Activated naive CD4-positive, alpha-beta T cell treated with anti-CD3 and anti-CD28 coated beads, Interleukin-2, amount 50 U/mL, for 16 hours (primary cell): ENCODE measurements at regions not wholly inside any gene's neighbourhood (a gene's known extent, or its start where the extent isn't known, plus 50 kb on each side); places are given as distances from the start of the nearest gene placed in this dataset.
A peak's percentile ranks its signal among the peaks of the same experiment; 100 is the strongest.
"Not testable (repeated sequence)": the region's sequence is repeated elsewhere in the genome, so short reads cannot be mapped to it uniquely, and the experiment has no call there.

ENCODE experiments used
- DNase-seq: peaks from one replicate; pipeline ENCODE4 v3.0.0-alpha.2; 2020

DNA sequence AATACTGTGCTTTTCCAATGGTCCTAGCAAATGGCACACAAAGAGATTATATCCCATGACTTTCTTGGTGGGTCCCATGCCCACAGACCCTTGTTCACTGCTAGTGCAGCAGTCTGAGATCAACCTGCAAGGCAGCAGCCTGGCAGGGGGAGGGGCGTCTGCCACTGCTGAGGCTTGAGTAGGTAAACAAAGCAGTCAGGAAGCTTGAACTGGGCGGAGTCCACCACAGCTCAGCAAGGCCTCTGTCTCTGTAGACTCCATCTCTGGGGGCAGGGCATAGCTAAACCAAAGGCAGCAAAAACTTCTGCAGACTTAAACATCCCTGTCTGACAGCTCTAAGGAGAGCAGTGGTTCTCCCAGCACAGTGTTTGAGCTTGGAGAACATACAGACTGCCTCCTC lies 82.9 kb downstream of the ZNF737 start:
- no peak for DNase-seq

DNA sequence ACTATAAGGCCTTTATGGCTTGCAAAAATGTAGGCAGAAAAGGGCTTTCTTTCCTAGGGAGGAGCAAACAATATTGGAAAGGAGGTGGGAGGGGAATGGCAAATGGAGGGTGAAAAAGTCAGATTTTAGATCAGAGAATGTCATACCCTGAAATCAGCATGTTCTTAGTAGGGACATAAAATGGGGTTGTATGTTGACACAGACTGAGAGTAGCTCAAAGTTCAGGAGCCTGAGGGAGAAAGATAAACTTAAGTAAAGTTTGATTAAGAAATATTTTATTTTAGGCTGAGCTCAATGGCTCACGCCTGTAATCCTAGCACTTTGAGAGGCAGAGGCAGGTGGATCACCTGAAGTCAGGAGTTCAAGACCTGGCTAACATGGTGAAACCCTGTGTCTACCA lies 83.8 kb downstream of the ZNF737 start:
- DNase-seq: no peak

- no peak for DNase-seq
These were observed 86.1 kb downstream of the ZNF737 start for GRCh38 chr19:20479483-20479882.

DNA sequence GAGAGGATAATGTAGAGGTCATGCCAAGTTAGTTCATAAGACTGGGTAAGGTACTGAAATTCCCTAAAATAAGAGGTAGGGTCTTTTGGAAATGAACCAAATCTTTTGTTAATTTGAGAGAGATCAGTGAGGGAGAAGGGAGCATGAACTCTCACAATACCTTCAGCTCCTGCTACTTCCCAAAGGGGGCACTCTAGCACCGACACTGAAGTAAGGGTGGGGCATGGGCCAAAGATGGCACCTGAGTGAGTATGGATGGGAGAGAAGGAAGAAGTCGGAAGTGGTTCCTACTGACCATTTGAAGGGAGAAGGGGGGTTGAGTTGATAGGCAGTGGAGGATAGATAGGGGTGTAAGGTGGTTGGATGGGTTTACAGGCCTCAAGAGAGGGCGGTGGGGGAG lies 86.6 kb downstream of the ZNF737 start:
- DNase-seq: no peak

GRCh38 chr19:20472854-20473253 lies 92.7 kb downstream of the ZNF737 start:
- no peak for DNase-seq

DNA sequence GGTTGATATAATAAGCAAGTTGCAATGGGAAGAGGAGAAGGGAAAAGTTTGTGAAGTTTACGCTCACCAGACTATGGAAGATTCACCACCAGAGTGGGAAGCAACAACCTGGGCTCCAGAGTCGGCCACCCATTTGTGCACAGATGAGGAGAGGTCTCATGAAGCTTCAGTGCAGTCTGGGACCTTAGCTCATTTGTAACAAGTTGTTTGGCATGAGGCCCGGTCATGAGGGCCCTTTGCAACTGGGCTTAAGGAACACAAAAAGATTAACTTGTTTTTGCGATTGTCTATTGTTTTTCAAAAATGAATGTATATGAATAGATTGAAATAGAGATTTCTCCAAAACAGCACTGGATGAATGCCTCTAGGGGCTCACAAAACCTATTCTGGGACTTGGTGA lies 94.2 kb downstream of the ZNF737 start:
- DNase-seq: no peak

- DNase-seq: no peak
These were observed 95.0 kb downstream of the ZNF737 start for GRCh38 chr19:20470345-20471135.

GRCh38 chr19:20466638-20466990 lies 99.0 kb downstream of the ZNF737 start:
- DNase-seq: not testable (repeated sequence)

DNA sequence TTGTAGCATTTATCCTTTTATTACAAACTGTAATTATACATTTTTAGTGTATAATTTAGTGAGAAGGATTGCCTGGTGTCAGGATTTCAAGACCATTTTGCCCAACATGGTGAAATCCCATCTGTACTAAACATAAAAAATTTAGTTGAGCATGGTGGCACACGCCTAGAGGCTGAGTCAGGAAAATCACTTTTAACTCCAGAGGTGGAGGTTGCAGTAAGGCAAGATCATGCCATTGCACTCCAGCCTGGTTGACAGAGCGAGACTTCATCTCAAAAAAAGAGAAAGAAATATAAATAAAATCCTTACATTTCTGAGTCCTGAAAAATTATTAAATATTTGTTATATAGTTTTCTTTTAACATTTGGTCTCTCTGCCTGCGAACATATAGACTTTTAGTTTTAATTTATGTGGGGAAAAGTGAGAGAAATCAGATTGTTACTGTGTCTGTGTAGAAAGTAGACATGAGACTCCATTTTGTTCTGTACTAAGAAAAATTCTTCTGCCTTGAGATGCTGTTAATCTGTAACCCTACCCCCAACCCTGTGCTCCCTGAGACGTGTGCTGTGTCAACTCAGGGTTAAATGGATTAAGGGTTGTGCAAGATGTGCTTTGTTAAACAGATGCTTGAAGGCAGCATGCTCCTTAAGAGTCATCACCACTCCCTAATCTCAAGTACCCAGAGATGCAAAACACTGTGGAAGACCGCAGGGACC lies 99.5 kb downstream of the ZNF737 start:
- DNase-seq: not testable (repeated sequence)

- DNase-seq: no peak
These were observed 112.1 kb downstream of the ZNF737 start for GRCh38 chr19:20453425-20453935.

- no peak for DNase-seq
These were observed 121.2 kb downstream of the ZNF737 start for GRCh38 chr19:20444202-20444885.

- DNase-seq: not testable (repeated sequence)
These were observed 133.2 kb downstream of the ZNF737 start for GRCh38 chr19:20432266-20432842.

GRCh38 chr19:20431826-20432225 lies 133.8 kb downstream of the ZNF737 start:
- no peak for DNase-seq

DNA sequence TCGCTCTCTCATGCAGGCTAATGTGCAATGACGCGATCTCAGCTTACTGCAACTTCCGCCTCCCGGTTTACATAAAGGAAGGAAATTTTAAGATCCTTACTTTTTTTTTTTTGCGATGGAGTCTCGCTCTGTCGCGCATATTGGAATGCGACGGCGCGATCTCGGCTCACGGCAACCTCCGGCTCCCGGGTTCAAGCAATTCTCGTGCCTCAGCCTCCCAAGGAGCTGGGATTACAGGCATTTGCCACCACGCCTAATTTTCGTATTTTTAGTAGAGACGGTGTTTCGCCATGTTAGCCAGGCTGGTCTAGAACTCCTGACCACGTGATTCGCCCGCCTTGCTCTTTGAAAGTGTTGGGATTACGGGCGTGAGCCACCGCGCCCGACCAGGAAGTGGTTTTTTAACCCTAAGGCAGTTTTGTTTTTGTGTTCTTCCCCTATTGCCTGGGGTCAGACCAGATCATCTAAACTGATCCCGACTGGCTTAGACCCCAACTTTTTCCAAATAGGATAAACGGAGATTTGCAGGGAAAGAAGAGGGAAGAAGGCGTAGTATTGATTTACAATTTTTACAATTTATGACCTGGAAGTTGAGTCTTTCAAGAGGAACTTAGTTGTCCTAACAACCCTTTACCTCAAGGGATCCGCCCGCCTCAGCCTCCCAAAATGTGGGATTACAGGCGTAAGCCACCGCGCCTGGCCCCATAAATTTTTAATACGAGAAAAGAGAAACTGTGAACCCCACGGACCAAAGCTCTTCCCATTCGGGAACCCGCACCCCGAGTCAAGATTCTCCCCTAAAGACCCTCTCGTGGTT lies 142.0 kb downstream of the ZNF737 start:
- peak; percentile 11 for DNase-seq

DNA sequence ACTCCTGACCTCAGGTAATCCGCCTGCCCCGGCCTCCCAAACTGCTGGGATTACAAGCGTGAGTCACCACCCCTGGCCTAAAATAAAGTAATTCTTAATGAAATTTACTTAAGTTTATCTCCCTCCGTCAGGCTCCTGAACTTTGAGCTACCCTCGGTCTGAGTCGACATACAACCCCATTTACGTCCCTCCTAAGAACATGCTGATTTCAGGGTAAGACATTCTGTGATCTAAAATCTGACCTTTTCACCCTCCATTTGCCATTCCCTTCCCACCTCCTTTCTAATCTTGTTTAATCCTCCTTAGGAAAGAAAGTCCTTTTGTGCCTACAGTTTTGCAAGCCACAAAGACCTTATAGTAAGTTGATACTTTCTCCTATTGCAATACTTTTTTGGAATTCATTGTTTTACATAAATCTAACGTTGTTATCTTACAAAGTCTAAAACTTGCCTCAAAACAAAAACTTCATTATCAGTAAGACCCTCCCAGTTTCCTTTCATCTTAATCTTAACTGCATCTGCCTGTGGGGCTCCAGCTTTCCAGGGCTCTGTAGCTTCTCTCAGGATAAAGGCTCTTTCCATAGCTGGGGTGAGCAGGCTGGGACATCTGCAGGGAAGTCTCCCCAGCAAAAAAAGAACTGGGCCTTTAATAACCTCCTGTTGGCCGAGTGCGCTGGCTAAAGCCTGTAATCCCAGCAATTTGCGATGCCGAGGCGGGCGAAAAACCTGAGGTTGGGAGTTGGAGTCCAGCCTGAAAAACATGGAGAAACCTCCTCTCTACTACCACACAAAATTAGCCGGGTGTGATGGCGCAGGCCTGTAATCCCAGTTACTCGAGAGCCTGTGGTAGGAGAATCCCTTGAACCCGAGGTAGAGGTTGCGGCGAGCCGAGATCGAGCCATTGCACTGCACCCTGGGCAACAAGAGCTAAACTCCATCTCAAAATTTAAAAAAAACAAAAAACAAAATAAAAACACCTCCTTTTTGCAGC lies 143.1 kb downstream of the ZNF737 start:
- DNase-seq: no peak

- no peak for DNase-seq
These were observed 148.9 kb downstream of the ZNF737 start for GRCh38 chr19:20416661-20417060.

DNA sequence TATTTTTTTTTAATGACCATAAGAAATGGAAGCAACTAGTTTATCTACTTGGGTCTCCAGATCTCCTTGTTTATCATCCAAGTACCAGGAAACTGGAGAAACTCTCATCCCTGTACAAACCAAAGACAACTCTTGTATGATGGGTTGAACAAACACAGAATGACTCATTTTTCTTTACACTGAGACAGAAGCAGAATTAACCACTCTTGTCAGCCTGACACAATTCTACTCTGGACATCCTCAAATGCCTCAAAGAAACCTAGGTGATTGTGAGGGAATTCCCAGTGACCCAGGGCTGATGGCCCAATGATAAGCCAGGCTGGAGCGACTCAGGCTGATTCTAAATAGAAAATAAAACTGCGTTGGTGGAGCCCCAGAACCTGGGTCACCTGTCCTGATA lies 151.5 kb downstream of the ZNF737 start:
- no peak for DNase-seq

GRCh38 chr19:20413705-20414104 lies 151.9 kb downstream of the ZNF737 start:
- DNase-seq: no peak

DNA sequence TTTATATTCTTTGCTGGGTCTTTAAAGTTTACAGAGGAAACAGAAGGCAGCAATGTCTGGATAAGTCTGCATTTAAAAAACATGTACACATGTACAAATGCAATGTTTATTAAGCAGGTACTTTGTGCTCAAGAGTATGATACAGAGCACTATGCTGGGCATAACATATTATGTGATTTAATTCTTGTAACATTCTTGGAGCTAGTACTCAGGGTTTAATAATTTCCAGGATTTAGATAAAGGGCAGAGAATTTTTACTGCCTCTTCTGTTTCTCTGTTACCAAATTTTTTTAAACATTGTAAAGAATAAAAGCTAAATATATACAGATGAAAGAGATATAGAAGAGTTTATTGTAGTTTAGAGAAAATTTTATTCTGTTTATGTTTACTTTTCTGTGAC lies 152.7 kb downstream of the ZNF737 start:
- no peak for DNase-seq

DNA sequence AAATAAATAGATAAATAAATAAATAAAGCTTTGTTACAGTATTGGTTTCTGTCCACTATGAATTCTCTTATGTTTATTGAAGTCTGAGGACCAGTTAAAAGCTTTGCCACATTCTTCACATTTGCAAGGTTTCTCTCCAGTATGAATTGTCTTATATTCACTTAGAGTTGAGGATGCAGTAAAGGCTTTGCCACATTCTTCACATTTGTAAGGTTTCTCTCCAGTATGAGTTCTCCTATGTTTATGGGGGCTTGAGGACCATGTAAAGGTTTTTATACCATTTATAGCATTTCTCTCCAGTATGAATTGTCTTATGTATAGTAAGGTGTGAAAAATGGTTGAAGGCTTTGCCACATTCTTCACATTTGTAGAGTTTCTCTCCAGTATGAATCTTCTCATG lies 168.3 kb downstream of the ZNF737 start:
- no peak for DNase-seq

GRCh38 chr19:20388706-20389225 lies 176.8 kb downstream of the ZNF737 start:
- no peak for DNase-seq
